ENCODE measurements at regions not wholly inside any gene's neighbourhood (a gene's known extent, or its start where the extent isn't known, plus 50 kb on each side); places are given as distances from the start of the nearest gene placed in this dataset.

GRCh38 chr11:71304491-71304890, 52.1 kb upstream of the SHANK2 start:
- TF ChIP-seq, protein P1, sequence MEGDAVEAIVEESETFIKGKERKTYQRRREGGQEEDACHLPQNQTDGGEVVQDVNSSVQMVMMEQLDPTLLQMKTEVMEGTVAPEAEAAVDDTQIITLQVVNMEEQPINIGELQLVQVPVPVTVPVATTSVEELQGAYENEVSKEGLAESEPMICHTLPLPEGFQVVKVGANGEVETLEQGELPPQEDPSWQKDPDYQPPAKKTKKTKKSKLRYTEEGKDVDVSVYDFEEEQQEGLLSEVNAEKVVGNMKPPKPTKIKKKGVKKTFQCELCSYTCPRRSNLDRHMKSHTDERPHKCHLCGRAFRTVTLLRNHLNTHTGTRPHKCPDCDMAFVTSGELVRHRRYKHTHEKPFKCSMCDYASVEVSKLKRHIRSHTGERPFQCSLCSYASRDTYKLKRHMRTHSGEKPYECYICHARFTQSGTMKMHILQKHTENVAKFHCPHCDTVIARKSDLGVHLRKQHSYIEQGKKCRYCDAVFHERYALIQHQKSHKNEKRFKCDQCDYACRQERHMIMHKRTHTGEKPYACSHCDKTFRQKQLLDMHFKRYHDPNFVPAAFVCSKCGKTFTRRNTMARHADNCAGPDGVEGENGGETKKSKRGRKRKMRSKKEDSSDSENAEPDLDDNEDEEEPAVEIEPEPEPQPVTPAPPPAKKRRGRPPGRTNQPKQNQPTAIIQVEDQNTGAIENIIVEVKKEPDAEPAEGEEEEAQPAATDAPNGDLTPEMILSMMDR (IDR thresholded peaks at IDR 0.05), result no peak
- no peak for TF ChIP-seq POLR2A (IDR thresholded peaks at IDR 0.05)
